ENCODE measurements at regions not wholly inside any gene's neighbourhood (a gene's known extent, or its start where the extent isn't known, plus 50 kb on each side); places are given as distances from the start of the nearest gene placed in this dataset.

GRCh38 chr10:4775808-4776207 is 50.2 kb upstream of the AKR1E2 start:
- DNase-seq (ENCODE audit: low spot score): peak; percentile 45
- FAIRE-seq: peak; percentile 68

DNA sequence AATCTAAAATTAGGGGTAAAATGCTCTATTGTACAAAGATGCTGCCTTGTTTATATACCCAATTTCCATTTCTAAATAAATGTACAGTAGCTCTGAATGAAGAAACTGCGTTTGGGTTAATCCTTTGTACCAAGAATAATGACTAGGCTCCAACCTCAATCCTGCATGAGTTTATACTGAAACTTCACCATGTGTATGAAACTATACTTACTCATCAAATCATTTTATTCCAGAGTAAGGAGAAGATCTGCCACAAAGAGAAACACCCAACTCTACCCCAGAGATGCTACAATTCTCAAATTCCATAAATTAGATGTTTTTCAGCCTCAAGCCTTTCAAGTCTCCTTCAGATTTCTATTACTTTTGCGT is 53.8 kb upstream of the AKR1E2 start:
- FAIRE-seq: no peak

DNA sequence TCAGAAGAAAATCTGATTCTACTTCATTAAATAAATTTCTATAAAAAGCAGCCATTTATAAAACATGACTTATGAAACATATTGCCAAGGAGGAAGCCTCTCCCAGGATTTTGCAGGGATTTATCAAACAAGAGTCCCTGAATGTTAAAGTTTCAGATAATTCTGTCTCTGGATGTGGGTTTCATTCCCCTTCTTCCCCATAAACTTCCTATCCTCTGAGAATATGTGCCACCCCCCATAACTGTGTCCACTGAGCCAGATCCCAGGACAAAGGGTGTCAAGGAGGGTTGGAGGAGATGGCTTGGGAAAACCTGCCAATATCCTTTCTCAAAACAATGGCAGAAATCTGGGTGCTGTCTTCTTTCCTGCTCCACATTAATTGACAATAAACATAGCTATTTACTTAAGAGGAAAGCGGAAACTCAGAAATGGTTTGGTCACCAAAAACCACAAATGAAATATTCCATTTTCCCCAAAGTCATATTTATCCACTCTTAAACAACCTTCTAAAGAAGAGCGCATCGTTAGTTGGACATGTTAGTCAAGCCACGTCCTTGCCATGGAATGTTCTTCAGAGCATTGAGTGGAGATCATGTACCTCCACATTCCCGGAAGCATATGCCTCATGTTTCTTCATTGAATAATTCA is 54.3 kb upstream of the AKR1E2 start:
- FAIRE-seq (no peak), DNase-seq (ENCODE audit: low spot score) (peak; percentile 11)

More for the DNA sequence above, 53.8 kb upstream of the AKR1E2 start:
- DNase-seq (ENCODE audit: low spot score): no peak

DNA sequence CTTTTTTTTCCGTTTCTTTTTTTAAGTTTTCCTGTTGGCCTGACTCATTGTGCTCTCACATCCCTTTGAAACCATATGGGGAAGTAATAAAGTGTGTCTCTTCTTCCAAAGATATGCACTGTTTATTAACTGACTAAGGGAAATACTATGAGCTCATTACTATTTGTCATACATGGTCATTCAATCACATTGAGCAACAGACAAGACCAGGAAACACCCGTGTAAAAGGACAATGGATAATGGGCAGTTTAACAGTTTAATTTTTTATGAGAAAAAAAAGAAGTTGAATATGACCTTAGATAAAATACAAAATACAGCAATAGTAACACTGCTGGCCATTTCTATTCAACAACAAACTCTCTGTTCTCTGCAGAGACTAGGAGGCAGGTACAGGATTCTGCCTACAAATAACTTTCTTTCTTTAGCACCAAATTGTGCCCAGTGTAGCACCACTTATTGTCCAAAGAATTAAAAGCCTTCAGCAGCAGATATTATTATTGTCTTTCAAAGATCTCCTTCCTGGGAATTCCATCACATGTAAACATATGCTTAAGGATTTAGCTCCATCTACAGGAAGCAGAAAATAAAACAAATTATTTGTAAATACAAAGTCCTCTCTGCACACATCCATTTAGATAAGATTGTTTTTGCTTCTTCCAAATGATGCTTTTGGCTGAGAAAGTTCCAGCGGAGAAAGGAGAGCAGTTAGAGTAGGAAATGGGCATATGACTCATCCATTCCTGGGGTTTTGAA is 55.0 kb upstream of the AKR1E2 start:
- DNase-seq (ENCODE audit: low spot score): peak; percentile 43
- FAIRE-seq: no peak

DNA sequence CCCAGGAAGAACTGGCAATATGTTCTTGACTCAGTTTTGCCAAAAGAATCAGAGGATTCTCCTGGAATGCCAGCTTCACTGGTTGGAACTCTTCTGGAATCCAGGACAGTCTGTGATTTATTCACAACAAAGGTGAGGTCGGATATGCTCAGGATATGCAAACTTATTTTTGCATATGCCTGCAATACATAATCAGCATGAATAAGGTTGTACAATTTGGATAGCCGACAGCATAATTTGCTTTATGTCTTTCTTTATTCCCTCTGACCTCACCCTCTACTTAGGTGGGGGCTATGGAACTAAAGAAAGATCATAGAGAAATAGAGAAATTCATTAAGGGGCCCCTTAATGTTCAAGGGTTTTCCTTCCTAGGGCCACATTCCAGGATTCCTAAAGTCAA is 57.6 kb upstream of the AKR1E2 start:
- FAIRE-seq: no peak
- DNase-seq (ENCODE audit: low spot score): no peak

GRCh38 chr10:4767033-4767814 is 58.8 kb upstream of the AKR1E2 start:
- FAIRE-seq: no peak
- peak; percentile 23 for DNase-seq (ENCODE audit: low spot score)

- FAIRE-seq (no peak), DNase-seq (ENCODE audit: low spot score) (no peak)
Measured at GRCh38 chr10:4766454-4766853, 59.6 kb upstream of the AKR1E2 start.

- DNase-seq (ENCODE audit: low spot score) (no peak), FAIRE-seq (no peak)
Measured at GRCh38 chr10:4765428-4765827, 60.6 kb upstream of the AKR1E2 start.

- DNase-seq (ENCODE audit: low spot score) (peak; percentile 12), FAIRE-seq (no peak)
Measured at GRCh38 chr10:4763960-4764428, 62.0 kb upstream of the AKR1E2 start.

DNA sequence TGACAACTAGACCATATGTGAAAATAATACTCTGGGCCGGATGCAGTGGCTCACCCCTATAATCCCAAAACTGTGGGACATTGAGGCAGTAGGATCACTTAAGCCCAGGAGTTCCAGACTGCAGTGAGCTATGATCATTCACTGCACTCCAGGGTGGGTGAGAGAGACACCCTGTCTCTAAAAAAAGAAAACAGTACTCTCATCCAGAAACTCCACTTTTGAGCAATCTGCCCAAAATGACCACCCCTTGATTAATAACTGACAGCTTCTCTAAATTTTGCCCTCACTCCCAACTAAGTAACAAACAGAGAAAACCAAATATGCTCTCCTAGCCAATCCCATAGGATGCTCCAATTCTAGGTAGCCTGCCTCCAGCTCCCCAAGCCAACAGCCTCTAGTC is 62.5 kb upstream of the AKR1E2 start:
- DNase-seq (ENCODE audit: low spot score) (no peak), FAIRE-seq (no peak)

GRCh38 chr10:4758256-4758655 is 67.8 kb upstream of the AKR1E2 start:
- FAIRE-seq (no peak), DNase-seq (ENCODE audit: low spot score) (no peak)

- FAIRE-seq (no peak), DNase-seq (ENCODE audit: low spot score) (no peak)
Measured at GRCh38 chr10:4755286-4755989, 70.6 kb upstream of the AKR1E2 start.

GRCh38 chr10:4754143-4754542 is 71.9 kb upstream of the AKR1E2 start:
- FAIRE-seq: no peak
- no peak for DNase-seq (ENCODE audit: low spot score)

GRCh38 chr10:4751211-4751610 is 74.8 kb upstream of the AKR1E2 start:
- DNase-seq (ENCODE audit: low spot score) (no peak), FAIRE-seq (no peak)

DNA sequence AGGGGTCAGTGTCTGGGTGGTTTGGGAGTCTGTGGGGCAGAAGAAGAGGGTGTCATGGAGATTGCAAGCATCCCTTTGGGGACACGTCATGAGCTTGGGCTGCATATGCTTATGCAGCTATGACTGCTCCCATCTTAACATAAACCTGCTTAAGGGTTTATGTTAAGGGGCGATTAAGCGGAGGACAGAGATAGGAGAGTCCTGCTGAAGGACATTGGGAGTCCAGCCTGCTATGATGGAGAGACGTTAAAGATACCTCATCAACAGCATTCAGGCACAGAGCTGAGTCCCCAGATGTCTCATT is 76.8 kb upstream of the AKR1E2 start:
- no peak for FAIRE-seq
- DNase-seq (ENCODE audit: low spot score): no peak

- DNase-seq (ENCODE audit: low spot score): no peak
- FAIRE-seq: no peak
Measured at GRCh38 chr10:4748491-4749270, 77.3 kb upstream of the AKR1E2 start.

DNA sequence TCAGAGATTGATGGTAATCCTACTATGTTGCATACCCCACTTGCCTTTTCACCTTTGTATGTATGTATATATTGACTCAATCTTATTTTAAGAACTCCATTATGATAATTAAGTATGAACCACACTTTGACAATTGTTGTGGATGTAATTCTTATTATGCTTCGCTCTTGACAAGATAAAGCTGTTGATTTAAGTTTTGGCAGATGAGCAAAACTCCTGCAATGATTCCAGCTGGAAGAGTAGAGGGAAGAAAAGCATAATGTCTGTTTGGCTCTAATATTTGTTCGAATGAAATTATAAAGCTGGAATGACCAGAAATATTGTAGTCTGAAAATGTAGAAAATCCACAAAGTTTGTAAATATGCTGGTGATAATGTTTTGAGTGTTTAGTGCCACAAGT is 83.8 kb upstream of the AKR1E2 start:
- no peak for FAIRE-seq
- no peak for DNase-seq (ENCODE audit: low spot score)

DNA sequence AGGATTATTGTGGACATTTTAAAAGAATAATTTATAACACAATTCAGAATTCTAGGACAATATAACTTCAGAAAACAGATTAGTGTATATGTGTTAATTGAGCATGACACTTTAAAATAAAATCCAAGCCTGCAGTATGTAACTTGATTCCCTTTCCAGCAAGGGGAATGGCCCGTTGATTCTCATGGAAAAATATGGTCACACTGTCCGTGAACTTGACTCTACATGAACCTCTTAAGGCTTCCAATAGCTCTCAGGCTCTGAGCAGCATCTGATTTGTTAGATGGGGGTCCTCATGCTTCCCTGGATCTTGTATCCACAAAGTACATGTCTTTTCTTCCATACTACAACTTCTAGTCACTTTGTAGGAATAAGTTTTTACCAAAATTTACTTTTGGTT is 85.5 kb upstream of the AKR1E2 start:
- DNase-seq (ENCODE audit: low spot score): no peak
- no peak for FAIRE-seq

DNA sequence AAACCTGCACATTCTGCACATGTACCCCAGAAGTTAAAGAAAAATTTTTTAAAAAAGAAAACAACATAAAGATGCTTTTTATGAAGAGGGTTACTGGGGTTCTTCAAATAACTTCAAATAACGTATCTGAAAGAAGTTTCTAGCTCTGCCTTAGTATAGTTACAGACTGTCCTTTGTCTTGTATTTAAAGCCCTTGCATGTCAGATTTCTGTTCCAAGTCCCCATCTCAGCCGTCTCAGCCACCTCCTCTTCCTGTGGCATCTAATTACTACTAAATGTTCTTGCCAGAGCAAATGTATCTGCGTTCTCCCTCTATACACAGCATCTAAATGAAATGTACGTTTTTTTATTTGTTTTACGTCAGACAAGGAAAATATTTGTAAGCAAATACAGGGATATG is 89.4 kb upstream of the AKR1E2 start:
- no peak for DNase-seq (ENCODE audit: low spot score)
- FAIRE-seq: no peak

- DNase-seq (ENCODE audit: low spot score): no peak
- FAIRE-seq: no peak
Measured at GRCh38 chr10:4736183-4736582, 89.8 kb upstream of the AKR1E2 start.

DNA sequence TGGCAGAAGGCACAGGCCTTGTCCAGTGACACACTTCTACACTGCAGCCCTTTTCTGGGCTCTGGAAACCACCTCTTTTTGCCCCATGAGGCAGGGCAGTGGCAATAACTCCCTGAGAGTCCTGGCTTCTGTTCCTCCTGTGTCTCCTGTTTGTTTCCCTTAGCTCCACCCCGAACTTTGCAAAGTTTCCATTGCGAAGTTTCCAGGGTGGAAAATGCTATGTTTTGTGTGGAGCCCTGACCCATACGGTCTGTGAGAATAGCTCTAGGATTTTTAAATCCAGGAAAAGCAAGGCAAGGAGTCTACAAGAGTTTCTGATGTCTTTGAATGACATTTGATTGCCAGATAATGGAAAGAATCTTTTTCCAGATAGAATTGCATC is 92.2 kb upstream of the AKR1E2 start:
- no peak for DNase-seq (ENCODE audit: low spot score)
- FAIRE-seq: no peak
